ENCODE measurements at regions not wholly inside any gene's neighbourhood (a gene's known extent, or its start where the extent isn't known, plus 50 kb on each side); places are given as distances from the start of the nearest gene placed in this dataset.

DNA sequence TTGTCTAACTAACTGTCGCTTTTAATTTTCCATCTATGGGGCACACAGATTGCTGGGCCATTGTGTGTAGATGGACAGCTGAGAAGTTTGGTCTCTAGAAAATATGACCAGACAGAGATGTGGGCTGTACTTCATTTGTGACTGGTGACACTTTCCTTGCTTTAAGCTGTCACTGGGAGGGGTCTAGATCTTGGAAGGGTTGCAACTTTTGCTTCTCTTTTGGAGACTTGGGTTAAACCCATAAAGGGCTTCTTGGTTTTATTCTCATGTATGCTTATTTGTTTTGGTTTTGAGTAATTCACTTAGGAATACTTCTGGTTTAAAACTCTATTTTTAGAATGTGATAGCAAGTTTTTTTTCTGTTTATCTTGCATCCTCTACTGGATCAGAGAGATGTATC, 80.2 kb downstream of the ETS2 start:
- DNase-seq (ENCODE audit: low spot score) = no peak

DNA sequence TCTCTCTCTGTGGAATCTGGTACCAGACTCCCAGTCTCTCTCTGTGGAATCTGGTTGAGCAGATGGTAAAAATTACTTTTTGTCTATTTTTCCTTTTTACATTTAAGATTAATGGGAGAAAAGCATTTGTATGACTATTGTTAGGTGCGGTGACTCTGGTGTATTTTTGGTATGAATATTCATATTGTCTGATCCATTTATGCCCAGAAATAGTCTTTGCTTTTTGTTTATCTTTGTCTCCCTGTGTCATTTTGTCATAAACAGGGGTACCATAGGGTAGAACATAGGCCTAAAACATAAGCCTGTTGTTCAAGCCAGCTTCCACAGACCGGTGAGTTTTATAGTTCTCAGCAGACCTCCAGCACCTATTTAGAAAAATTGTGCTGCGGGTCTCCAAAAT, 78.7 kb downstream of the ETS2 start:
- DNase-seq (ENCODE audit: low spot score) = no peak

DNA sequence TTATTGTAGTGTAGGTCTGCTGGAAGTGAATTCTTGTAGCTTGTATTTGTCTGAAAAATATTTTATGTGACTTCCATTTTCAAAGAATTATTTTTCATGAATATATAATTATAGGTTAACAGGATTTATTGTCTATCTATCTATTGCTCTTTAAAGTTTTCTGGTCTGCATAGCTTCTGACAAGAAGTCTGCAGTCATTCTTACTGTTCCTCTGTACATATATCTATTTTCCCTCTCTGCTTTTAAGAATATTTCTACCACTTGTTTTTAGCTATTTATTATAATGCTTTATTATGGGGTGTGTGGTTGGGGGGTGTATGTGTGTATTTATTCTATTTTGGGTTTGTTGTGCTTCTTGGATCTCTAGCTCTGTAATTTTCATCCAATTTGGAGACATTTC, 77.4 kb downstream of the ETS2 start:
- DNase-seq (ENCODE audit: low spot score) = no peak

DNA sequence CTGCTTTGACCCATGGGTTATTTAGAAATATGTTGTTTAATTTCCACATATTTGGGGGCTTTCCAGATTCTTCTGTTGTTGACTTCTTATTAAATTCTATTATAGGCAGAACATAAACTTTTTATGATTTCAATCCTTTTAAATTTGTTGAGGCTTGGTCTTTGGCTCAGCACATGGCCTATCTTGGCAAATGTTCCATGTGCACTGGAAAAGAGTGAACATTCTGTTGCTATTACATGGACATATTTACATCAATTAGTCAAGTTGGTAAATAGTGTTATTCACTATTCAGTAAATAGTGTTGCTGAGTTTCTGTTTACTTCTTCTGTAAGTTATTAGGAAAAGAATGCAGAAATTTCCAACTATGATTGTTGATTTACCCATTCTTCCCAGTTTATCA, 75.4 kb downstream of the ETS2 start:
- no peak for DNase-seq (ENCODE audit: low spot score)

DNA sequence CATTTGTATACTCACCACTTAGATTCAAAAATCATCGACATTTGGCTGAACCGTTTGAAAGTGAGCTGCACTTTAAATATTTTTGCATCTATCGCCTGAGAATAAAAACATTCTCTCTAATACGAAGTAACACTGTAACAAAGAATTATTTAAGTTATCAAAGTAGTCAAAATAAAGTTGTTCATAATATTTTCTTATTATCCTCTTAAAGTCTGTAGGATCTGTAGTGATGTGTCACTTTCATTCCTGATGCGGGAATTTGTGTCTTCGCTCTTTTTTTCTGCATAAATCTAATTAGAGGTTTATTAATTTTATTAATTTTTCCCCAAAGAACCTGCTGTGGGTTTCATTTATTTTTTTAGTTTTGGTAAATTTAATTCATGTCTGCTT, 74.8 kb downstream of the ETS2 start:
- no peak for DNase-seq (ENCODE audit: low spot score)

DNA sequence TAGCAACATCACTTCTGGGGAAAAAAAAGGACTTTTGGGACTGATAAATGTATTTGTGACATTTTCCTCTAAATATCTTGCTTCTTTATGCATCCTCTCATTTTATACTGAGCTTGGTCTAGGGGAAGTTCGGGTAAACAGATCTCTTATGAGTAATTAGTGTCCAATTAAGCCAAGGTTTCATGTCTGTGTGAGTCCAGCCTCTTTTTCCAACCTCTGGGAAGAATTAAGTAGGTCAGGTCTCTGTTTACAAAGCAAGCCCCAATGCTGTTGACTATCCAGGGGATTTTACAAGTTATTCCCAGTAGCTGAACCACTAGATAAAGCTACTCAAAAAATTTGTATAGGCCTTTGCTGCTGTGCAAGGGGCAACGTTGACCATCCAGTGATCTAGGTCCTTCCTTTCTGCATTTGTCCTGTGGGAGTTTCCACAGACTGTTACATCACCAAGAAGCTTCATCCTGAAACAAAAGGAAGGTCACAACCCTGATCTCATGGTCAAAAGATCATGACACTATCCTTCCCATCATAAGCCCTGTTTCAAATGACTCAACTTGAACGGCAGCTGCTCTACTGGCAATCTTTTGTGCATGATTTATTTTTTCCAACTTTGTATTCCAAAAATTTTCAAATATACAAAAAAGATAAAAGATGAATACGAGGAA, 74.3 kb downstream of the ETS2 start:
- DNase-seq (ENCODE audit: low spot score) = no peak

DNA sequence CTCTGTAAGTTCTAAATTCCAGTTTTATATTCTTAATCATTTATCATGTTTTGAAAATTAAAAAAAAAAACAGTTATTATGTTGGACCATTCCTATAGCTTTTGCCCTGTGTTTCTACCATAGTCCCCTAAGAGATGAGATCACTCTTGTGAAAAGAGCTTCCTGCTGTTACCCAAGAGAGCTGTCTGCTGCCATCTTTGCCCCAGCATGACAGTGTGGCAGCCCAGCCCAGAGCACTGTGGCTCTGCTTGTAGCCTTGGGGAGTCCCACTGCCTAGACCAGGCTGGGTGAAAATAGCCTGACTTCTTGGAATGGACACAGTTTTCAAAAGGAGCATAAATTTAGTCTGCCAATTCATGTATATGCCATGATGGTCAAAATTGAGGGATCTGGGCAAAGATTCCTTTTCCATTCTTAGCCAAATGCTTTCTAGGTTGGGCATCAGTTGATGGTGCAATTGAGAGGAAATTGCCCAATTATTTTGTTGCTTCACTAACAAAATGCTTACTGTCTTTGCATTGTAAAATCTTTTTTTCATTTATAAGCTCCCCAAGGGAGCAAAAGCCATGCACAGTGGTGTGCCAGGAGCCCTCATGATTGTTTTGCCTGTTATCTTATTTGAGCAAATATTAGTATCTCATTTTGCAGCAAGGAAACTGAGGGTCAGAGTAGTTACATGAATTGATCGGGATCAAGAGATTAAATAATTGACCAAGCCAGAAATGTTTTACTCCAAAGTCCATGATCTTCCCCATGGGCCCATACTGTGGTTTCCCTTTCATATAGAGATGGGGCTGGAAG, 72.8 kb downstream of the ETS2 start:
- DNase-seq (ENCODE audit: low spot score) = no peak

DNA sequence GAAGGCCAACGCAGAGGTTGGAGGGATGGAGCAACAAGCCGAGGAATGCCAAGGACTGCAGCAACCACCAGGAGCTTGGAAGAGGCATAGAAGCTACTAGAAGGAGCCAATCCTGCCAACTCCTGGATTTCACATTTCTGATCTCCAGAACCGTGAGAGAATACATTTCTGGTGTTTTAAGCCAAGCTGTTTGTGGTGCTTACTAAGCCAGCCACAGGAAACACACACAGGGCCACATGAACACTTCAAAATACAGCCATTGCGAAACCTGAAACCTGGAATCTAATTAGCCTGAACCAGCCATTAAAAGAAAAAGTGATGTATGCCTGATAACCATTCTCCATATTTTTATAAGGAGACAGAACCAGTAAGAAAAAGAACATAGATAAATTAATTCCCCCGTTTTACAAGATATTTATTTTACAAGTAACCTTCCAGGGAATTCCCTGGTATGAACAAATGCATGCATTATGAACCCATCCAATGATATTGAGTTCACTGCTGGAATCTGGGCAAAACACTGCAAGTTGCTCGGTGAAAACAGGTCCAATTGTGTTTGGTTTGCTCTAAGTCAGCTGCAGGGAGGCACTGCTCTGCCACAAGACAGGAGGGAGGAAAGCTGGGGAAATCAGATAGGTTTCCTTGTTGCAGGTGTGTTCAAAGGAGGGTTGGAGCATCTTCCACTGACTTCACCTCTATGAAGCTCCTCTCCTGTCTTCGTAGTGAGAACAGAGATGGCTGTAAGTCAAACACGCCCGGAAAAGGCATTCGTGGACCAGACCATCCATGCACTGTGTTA, 70.2 kb downstream of the ETS2 start:
- no peak for DNase-seq (ENCODE audit: low spot score)

Data from LoVo (cell line).